GM12878 (cell line): ENCODE measurements at regions not wholly inside any gene's neighbourhood (a gene's known extent, or its start where the extent isn't known, plus 50 kb on each side); places are given as distances from the start of the nearest gene placed in this dataset.

Experiments
- ATAC-seq: fragments of 200-7000 bp; cut with Tn5 transposase; 3 replicates; pipeline ENCODE4 v1.9.1; 2020; ENCODE audit warnings: mild to moderate bottlenecking, moderate library complexity
- BruUV-seq: library from RNA; stranded (reverse); fragments of 400-500 nt; replicated peaks from 2 replicates; lab custom pipeline; 2021; lab: Mats Ljungman, UMichigan
- CTCF ChIA-PET: fragments of 300-600 bp; sonication (Branson Sonifier 250); formaldehyde crosslinking; extraction: SDS; loops from one replicate; lab custom pipeline; 2021; ENCODE audit warnings: inconsistent platforms; lab: Yijun Ruan, JAX
- POLR2A ChIA-PET: fragments of 350-600 bp; formaldehyde crosslinking; extraction: SDS; loops from one replicate; lab custom pipeline; 2021; ENCODE audit warnings: inconsistent platforms; lab: Charles Lee
- RAD21 ChIA-PET: fragments of 300-600 bp; sonication (Branson Sonifier 250); formaldehyde crosslinking; loops from one replicate; lab custom pipeline; 2023; ENCODE audit warnings: antibody characterized with exemption; ENCODE audit not compliant: unreplicated experiment; lab: Charles Lee
- SMC1A ChIA-PET: fragments of 300-600 bp; sonication (Branson Sonifier 250); formaldehyde crosslinking; loops from one replicate; lab custom pipeline; 2023; ENCODE audit not compliant: unreplicated experiment, uncharacterized antibody; lab: Charles Lee
- DNase-seq: peaks from one replicate; pipeline ENCODE4 v3.0.0-alpha.2; 2011; ENCODE audit warnings: low read depth, low spot score
- FAIRE-seq: peaks from 3 replicates; lab custom pipeline; 2011; peaks lifted over from hg19 to GRCh38; lab: Jason Lieb, UNC
- H2AFZ ChIP-seq: 2 replicates; pipeline ENCODE4 v1.6.0; 2011; ENCODE audit warnings: low read depth, low read length, control low read depth; ENCODE audit not compliant: control insufficient read depth
- H3K27ac ChIP-seq: 2 replicates; pipeline ENCODE4 v1.5.1; 2011; ENCODE audit warnings: control low read depth; ENCODE audit not compliant: control insufficient read depth, insufficient read depth
- H3K27me3 ChIP-seq, 2 experiments: replicated peaks in 1 of 2; 2 replicates each; pipeline versions ENCODE4 v1.6.0 to v1.6.1; 2011; ENCODE audit warnings: low read length in 1 of 2; ENCODE audit not compliant: control insufficient read depth in 2 of 2, insufficient read depth in 2 of 2
- H3K36me3 ChIP-seq, 2 experiments: 2 replicates each; pipeline ENCODE4 v1.5.1; 2011; ENCODE audit warnings: low read length in 1 of 2; ENCODE audit not compliant: control insufficient read depth in 2 of 2, insufficient read depth in 2 of 2
- H3K4me1 ChIP-seq: 2 replicates; pipeline ENCODE4 v1.6.1; 2011; ENCODE audit warnings: mild to moderate bottlenecking, low read length, moderate library complexity, mixed read lengths; ENCODE audit not compliant: control insufficient read depth, insufficient read depth
- H3K4me2 ChIP-seq: 2 replicates; pipeline ENCODE4 v1.6.0; 2011; ENCODE audit warnings: control low read depth; ENCODE audit not compliant: control insufficient read depth, insufficient read depth
- H3K4me3 ChIP-seq: fragments of 200-600 bp; sonication (generic); 2 replicates; pipeline ENCODE4 v1.5.1; 2016
- H3K79me2 ChIP-seq: 2 replicates; pipeline ENCODE4 v1.6.0; 2011; ENCODE audit warnings: low read length; ENCODE audit not compliant: control insufficient read depth, insufficient read depth
- H3K9ac ChIP-seq: 2 replicates; pipeline ENCODE4 v1.8.0; 2011; ENCODE audit warnings: low read length, control low read depth, mixed read lengths; ENCODE audit not compliant: control insufficient read depth, insufficient read depth
- H3K9me3 ChIP-seq: replicated peaks from 3 replicates; pipeline ENCODE4 v1.5.1; 2011; ENCODE audit warnings: mild to moderate bottlenecking, low read length; ENCODE audit not compliant: control insufficient read depth, insufficient read depth
- H4K20me1 ChIP-seq: 2 replicates; pipeline ENCODE4 v1.6.0; 2011; ENCODE audit not compliant: control insufficient read depth, insufficient read depth
- CUX1 ChIP-seq: IDR thresholded peaks from 2 replicates; pipeline ENCODE4 v1.6.1; 2012; ENCODE audit warnings: improper control_type of control experiment, low read depth, low read length; ENCODE audit not compliant: insufficient replicate concordance
- ESRRA ChIP-seq: IDR thresholded peaks from 2 replicates; pipeline ENCODE4 v1.6.1; 2012; ENCODE audit warnings: mild to moderate bottlenecking, low read length, improper control_type of control experiment
- IKZF1 ChIP-seq: fragments of 450-650 bp; conservative IDR thresholded peaks from 2 replicates; pipeline ENCODE4 v1.6.1; 2017; ENCODE audit warnings: antibody characterized with exemption, mild to moderate bottlenecking
- KAT2A ChIP-seq: conservative IDR thresholded peaks from 2 replicates; pipeline ENCODE4 v1.6.1; 2011; ENCODE audit warnings: low read depth, low read length; ENCODE audit not compliant: control insufficient read depth
- KDM1A ChIP-seq: fragments of 200-600 bp; sonication (generic); IDR thresholded peaks from 2 replicates; pipeline ENCODE4 v1.6.1; 2016; ENCODE audit warnings: borderline replicate concordance
- PAX8 ChIP-seq: fragments of 450-650 bp; IDR thresholded peaks from 2 replicates; pipeline ENCODE4 v1.6.1; 2017; ENCODE audit warnings: mild to moderate bottlenecking, moderate library complexity
- RAD51 ChIP-seq: fragments of 450-650 bp; IDR thresholded peaks from 2 replicates; pipeline ENCODE4 v1.6.1; 2016; ENCODE audit warnings: moderate library complexity, mild to moderate bottlenecking, inconsistent platforms
- SPI1 ChIP-seq: IDR thresholded peaks from 2 replicates; pipeline ENCODE4 v1.6.1; 2011; ENCODE audit warnings: low read depth, mild to moderate bottlenecking, low read length, moderate library complexity, borderline replicate concordance; ENCODE audit not compliant: insufficient read depth
- SREBF1 ChIP-seq: IDR thresholded peaks from 2 replicates; pipeline ENCODE4 v1.6.1; 2012; ENCODE audit warnings: mild to moderate bottlenecking, low read length
- SREBF2 ChIP-seq: IDR thresholded peaks from 2 replicates; pipeline ENCODE4 v1.6.1; 2012; ENCODE audit warnings: mild to moderate bottlenecking, low read length
- USF2 ChIP-seq: IDR thresholded peaks from 2 replicates; pipeline ENCODE4 v1.6.1; 2011; ENCODE audit warnings: low read depth, low read length, improper control_type of control experiment, borderline replicate concordance
- ZNF592 ChIP-seq: fragments of 450-650 bp; IDR thresholded peaks from 2 replicates; pipeline ENCODE4 v1.6.1; 2017; ENCODE audit warnings: mild to moderate bottlenecking, moderate library complexity
- in situ Hi-C: fragments of 300-500 bp; cut with MboI; formaldehyde crosslinking; loops from 9 replicates; pipeline ENCODE4 v1.14.3; 2018; ENCODE audit warnings: mixed read lengths
- intact Hi-C: fragments of 100-400 bp; cut with micrococcal nuclease; formaldehyde crosslinking; loops from one replicate; pipeline ENCODE4 v1.14.2; 2022; ENCODE audit not compliant: unreplicated experiment

- no peak for TF ChIP-seq ZNF592
These were observed 2472.9 kb downstream of the PCDH7 start (continued) for GRCh38 chr4:33193109-33193508.

GRCh38 chr4:33200377-33200776 is 2480.2 kb downstream of the PCDH7 start:
- H3K27me3 ChIP-seq = no peaks in the 10 kb centered on the region
- POLR2A ChIA-PET = no interaction called here
- H3K4me3 ChIP-seq = no peak overlapping the region
- RAD21 ChIA-PET = no interaction called here
- H3K4me1 ChIP-seq = no peaks in the 10 kb centered on the region
- H3K4me2 ChIP-seq = no peak overlapping the region
- ATAC-seq = no peak
- CTCF ChIA-PET = no interaction called here
- in situ Hi-C loops (no loop called here), intact Hi-C loops (no loop called here)
- no peaks in the 10 kb centered on the region for H3K79me2 ChIP-seq
- SMC1A ChIA-PET = interaction anchor here (1.3 kb wide), 1 partner anchor 17 kb away, joined by 3 read pairs; no protein-coding TSS in a partner anchor
- H3K27ac ChIP-seq = no peak overlapping the region
- H4K20me1 ChIP-seq = no peaks in the 10 kb centered on the region
- H3K36me3 ChIP-seq = no peaks in the 10 kb centered on the region
- H3K9ac ChIP-seq = no peak overlapping the region
- H2AFZ ChIP-seq = no peak overlapping the region
- H3K9me3 ChIP-seq = no peaks in the 10 kb centered on the region
- no peak for DNase-seq
- BruUV-seq = no TSS peak
- no peak for FAIRE-seq
- TF ChIP-seq PAX8 (no peak), IKZF1 (no peak), KAT2A (no peak), SREBF1 (no peak), USF2 (no peak), CUX1 (no peak), SPI1 (no peak), KDM1A (no peak), ESRRA (no peak), SREBF2 (no peak), RAD51 (no peak)
